Mesendoderm (in vitro differentiated cells): ENCODE measurements at regions not wholly inside any gene's neighbourhood (a gene's known extent, or its start where the extent isn't known, plus 50 kb on each side); places are given as distances from the start of the nearest gene placed in this dataset.

ENCODE experiments used
- DNase-seq: peaks from one replicate; pipeline ENCODE4 v3.0.0; 2013
- H2AK5ac ChIP-seq: 2 replicates; pipeline ENCODE4 v1.6.1; 2013; ENCODE audit warnings: low read length, inconsistent platforms
- H2BK120ac ChIP-seq: 2 replicates; pipeline ENCODE4 v1.6.1; 2013; ENCODE audit warnings: low read depth, mild to moderate bottlenecking, low read length, moderate library complexity, mixed read lengths
- H2BK15ac ChIP-seq: replicated peaks from 2 replicates; pipeline ENCODE4 v1.6.1; 2013; ENCODE audit warnings: low read depth, mild to moderate bottlenecking, moderate library complexity
- H2BK5ac ChIP-seq: 2 replicates; pipeline ENCODE4 v1.6.1; 2013; ENCODE audit warnings: low read length, inconsistent platforms
- H3K18ac ChIP-seq: 2 replicates; pipeline ENCODE4 v1.6.1; 2013; ENCODE audit warnings: mild to moderate bottlenecking, low read length, mixed read lengths
- H3K23ac ChIP-seq: one replicate; pipeline ENCODE4 v1.6.1; 2013; ENCODE audit warnings: low read length
- H3K27ac ChIP-seq: 2 replicates; pipeline ENCODE4 v1.5.1; 2013; ENCODE audit warnings: low read depth, mild to moderate bottlenecking, inconsistent platforms, low read length, moderate library complexity
- H3K27me3 ChIP-seq: 2 replicates; pipeline ENCODE4 v1.6.1; 2013; ENCODE audit warnings: low read length, control low read depth, mild to moderate bottlenecking, inconsistent platforms; ENCODE audit not compliant: insufficient read depth, poor library complexity
- H3K36me3 ChIP-seq: 2 replicates; pipeline ENCODE4 v1.6.1; 2013; ENCODE audit warnings: low read length, inconsistent platforms; ENCODE audit not compliant: control insufficient read depth, insufficient read depth
- H3K4ac ChIP-seq: one replicate; pipeline ENCODE4 v1.6.1; 2013; ENCODE audit warnings: low read depth, mild to moderate bottlenecking, low read length, moderate library complexity
- H3K4me1 ChIP-seq: 2 replicates; pipeline ENCODE4 v1.6.1; 2013; ENCODE audit warnings: low read depth, low read length, inconsistent platforms; ENCODE audit not compliant: control insufficient read depth
- H3K4me2 ChIP-seq: 2 replicates; pipeline ENCODE4 v1.6.1; 2013; ENCODE audit warnings: low read length
- H3K4me3 ChIP-seq: 2 replicates; pipeline ENCODE4 v1.5.1; 2013; ENCODE audit warnings: mild to moderate bottlenecking, low read length
- H3K56ac ChIP-seq: one replicate; pipeline ENCODE4 v1.6.1; 2013; ENCODE audit warnings: low read length
- H3K79me1 ChIP-seq: 2 replicates; pipeline ENCODE4 v1.6.1; 2013; ENCODE audit warnings: low read length, inconsistent platforms
- H3K79me2 ChIP-seq: 2 replicates; pipeline ENCODE4 v1.6.1; 2013; ENCODE audit warnings: mild to moderate bottlenecking, low read length; ENCODE audit not compliant: control insufficient read depth, insufficient read depth
- H3K9ac ChIP-seq: 2 replicates; pipeline ENCODE4 v1.6.1; 2013; ENCODE audit warnings: low read length, inconsistent platforms
- H4K5ac ChIP-seq: one replicate; pipeline ENCODE4 v1.6.1; 2013; ENCODE audit warnings: low read length
- H4K8ac ChIP-seq: one replicate; pipeline ENCODE4 v1.6.1; 2013; ENCODE audit warnings: low read depth, mild to moderate bottlenecking, control low read depth, low read length, moderate library complexity
- WGBS: extraction: QIAGEN DNeasy Blood & Tissue Kit; methylation state at CpG from one replicate; pipeline ENCODE4 v1.1.7; 2013; ENCODE audit warnings: low lambda C conversion rate, missing lambda C conversion rate; ENCODE audit not compliant: insufficient coverage; ENCODE audit errors: extremely low coverage; 5-methylcytosine and 5-hydroxymethylcytosine counted together

- Histone ChIP-seq H2BK120ac (no peak overlapping the region), H3K23ac (no peak overlapping the region), H3K36me3 (no peaks in the 10 kb centered on the region), H3K4me2 (no peak overlapping the region), H4K8ac (no peak overlapping the region), H3K4me3 (no peak overlapping the region), H3K18ac (no peak overlapping the region), H3K27me3 (no peaks in the 10 kb centered on the region), H2BK5ac (no peak overlapping the region), H3K9ac (no peak overlapping the region), H3K56ac (no peak overlapping the region), H3K4me1 (no peaks in the 10 kb centered on the region), H3K79me2 (no peaks in the 10 kb centered on the region), H4K5ac (no peak overlapping the region), H2AK5ac (no peak overlapping the region), H3K79me1 (no peaks in the 10 kb centered on the region), H2BK15ac (no peak overlapping the region), H3K4ac (no peak overlapping the region), H3K27ac (no peak overlapping the region)
- no CpG with 5 or more reads among the region's 3 CpGs for WGBS
- no peak for DNase-seq
Observed at GRCh38 chr10:28127881-28128280, 129.0 kb upstream of the ODAD2 start.

- Histone ChIP-seq H3K4ac (no peak overlapping the region), H3K9ac (no peak overlapping the region), H2BK120ac (no peak overlapping the region), H3K27ac (no peak overlapping the region), H3K79me2 (no peaks in the 10 kb centered on the region), H4K8ac (no peak overlapping the region), H2BK15ac (no peak overlapping the region), H3K36me3 (no peaks in the 10 kb centered on the region), H2BK5ac (no peak overlapping the region), H3K4me2 (no peak overlapping the region), H3K23ac (no peak overlapping the region), H3K56ac (no peak overlapping the region), H3K4me1 (no peaks in the 10 kb centered on the region), H3K4me3 (no peak overlapping the region), H3K27me3 (no peaks in the 10 kb centered on the region), H4K5ac (no peak overlapping the region), H3K18ac (no peak overlapping the region), H3K79me1 (no peaks in the 10 kb centered on the region), H2AK5ac (no peak overlapping the region)
- DNase-seq, result no peak
Observed at GRCh38 chr10:28125701-28126100, 126.8 kb upstream of the ODAD2 start.

DNA sequence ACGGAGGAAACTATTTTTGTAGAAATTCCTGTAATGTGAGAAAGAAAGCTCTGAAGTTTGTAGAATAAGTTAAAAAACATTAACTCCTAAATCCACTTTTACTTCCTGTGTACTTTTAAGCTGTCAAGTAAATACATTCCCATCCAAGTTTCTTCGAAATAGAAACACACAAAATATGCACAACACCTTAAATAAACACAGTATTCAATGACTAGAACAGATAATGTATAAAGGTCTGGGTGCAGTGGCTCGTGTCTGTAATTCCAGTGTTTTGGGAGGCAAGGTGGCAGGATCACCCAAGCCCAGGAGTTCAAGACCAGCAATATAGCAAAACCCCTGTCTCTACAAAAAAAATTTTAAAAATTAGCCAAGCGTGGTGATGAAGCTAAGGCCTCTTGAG lies 121.9 kb upstream of the ODAD2 start:
- no peak for DNase-seq
- WGBS, result no CpG with 5 or more reads among the region's 4 CpGs
- Histone ChIP-seq H2BK120ac (no peak overlapping the region), H2BK5ac (no peak overlapping the region), H3K79me2 (no peaks in the 10 kb centered on the region), H3K9ac (no peak overlapping the region), H3K79me1 (no peaks in the 10 kb centered on the region), H3K4ac (no peak overlapping the region), H3K36me3 (no peaks in the 10 kb centered on the region), H3K56ac (no peak overlapping the region), H4K8ac (no peak overlapping the region), H3K18ac (no peak overlapping the region), H2AK5ac (no peak overlapping the region), H3K23ac (no peak overlapping the region), H3K27ac (no peak overlapping the region), H4K5ac (no peak overlapping the region), H3K4me3 (no peak overlapping the region), H2BK15ac (no peak overlapping the region), H3K27me3 (no peaks in the 10 kb centered on the region), H3K4me1 (no peaks in the 10 kb centered on the region), H3K4me2 (no peak overlapping the region)

GRCh38 chr10:28120043-28120749 lies 121.3 kb upstream of the ODAD2 start:
- Histone ChIP-seq H3K4me2 (no peak overlapping the region), H3K18ac (no peak overlapping the region), H2BK15ac (no peak overlapping the region), H4K5ac (no peak overlapping the region), H3K79me1 (no peaks in the 10 kb centered on the region), H2BK120ac (no peak overlapping the region), H3K4me3 (no peak overlapping the region), H2BK5ac (no peak overlapping the region), H4K8ac (no peak overlapping the region), H3K27me3 (no peaks in the 10 kb centered on the region), H3K79me2 (no peaks in the 10 kb centered on the region), H3K23ac (no peak overlapping the region), H3K9ac (no peak overlapping the region), H3K27ac (no peak overlapping the region), H3K4ac (no peak overlapping the region), H2AK5ac (no peak overlapping the region), H3K36me3 (no peaks in the 10 kb centered on the region), H3K56ac (no peak overlapping the region), H3K4me1 (no peaks in the 10 kb centered on the region)
- DNase-seq, result peak; percentile 23
- no CpG with 5 or more reads among the region's 6 CpGs for WGBS

- WGBS, result no CpG with 5 or more reads among the region's 1 CpG
- no peak overlapping the region for H2BK120ac ChIP-seq
Observed at GRCh38 chr10:28118985-28119628, 120.2 kb upstream of the ODAD2 start.

DNA sequence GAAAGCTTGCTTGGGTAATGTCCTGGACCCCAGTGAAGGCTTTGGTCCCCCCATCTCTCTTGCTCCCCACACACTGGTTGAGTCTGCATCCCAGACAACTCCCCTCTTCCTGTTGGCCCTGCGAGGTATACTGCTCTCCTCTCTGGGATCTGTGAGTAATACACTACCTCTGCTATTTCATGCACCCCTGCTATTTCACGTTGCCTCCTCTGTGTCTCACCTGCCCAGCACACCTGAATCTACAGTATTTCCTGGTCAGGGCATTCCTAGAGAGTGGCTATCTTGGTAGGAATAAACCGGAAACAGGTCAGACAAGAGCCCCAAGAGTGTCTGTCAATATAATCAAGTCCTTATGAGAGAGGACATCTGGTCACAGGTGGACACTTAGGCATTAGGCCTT lies 114.3 kb upstream of the ODAD2 start:
- Histone ChIP-seq H3K4me3 (no peak overlapping the region), H3K4me2 (no peak overlapping the region), H3K4me1 (no peaks in the 10 kb centered on the region), H2AK5ac (no peak overlapping the region), H2BK5ac (no peak overlapping the region), H4K5ac (no peak overlapping the region), H3K27me3 (no peaks in the 10 kb centered on the region), H3K27ac (no peak overlapping the region), H3K18ac (no peak overlapping the region), H3K79me1 (no peaks in the 10 kb centered on the region), H3K9ac (no peak overlapping the region), H3K36me3 (no peaks in the 10 kb centered on the region), H3K79me2 (no peaks in the 10 kb centered on the region), H4K8ac (no peak overlapping the region), H3K23ac (no peak overlapping the region), H2BK120ac (no peak overlapping the region), H2BK15ac (no peak overlapping the region), H3K56ac (no peak overlapping the region), H3K4ac (no peak overlapping the region)
- no peak for DNase-seq
- no CpG with 5 or more reads among the region's 3 CpGs for WGBS

More at GRCh38 chr10:28118985-28119628, 120.2 kb upstream of the ODAD2 start:
- Histone ChIP-seq H3K4me1 (no peaks in the 10 kb centered on the region), H3K27me3 (no peaks in the 10 kb centered on the region), H3K23ac (no peak overlapping the region), H2BK5ac (no peak overlapping the region), H4K8ac (no peak overlapping the region), H3K36me3 (no peaks in the 10 kb centered on the region), H4K5ac (no peak overlapping the region), H2BK15ac (no peak overlapping the region), H3K56ac (no peak overlapping the region), H3K79me1 (no peaks in the 10 kb centered on the region), H3K9ac (no peak overlapping the region), H3K18ac (no peak overlapping the region), H3K79me2 (no peaks in the 10 kb centered on the region), H3K4ac (no peak overlapping the region), H3K4me2 (no peak overlapping the region), H3K27ac (no peak overlapping the region), H2AK5ac (no peak overlapping the region), H3K4me3 (no peak overlapping the region)
- no peak for DNase-seq
